NCI-H82 (cell line): ENCODE measurements at regions not wholly inside any gene's neighbourhood (a gene's known extent, or its start where the extent isn't known, plus 50 kb on each side); places are given as distances from the start of the nearest gene placed in this dataset.
"Not testable (repeated sequence)": the region's sequence is repeated elsewhere in the genome, so short reads cannot be mapped to it uniquely, and the experiment has no call there.

Experiments used
- DNase-seq: peaks from one replicate; lab custom pipeline; 2025; lab: John Stamatoyannopoulos, UW

GRCh38 chr7:26078437-26079336 is 73.3 kb upstream of the NFE2L3 start:
- DNase-seq, result peak; percentile 99

DNA sequence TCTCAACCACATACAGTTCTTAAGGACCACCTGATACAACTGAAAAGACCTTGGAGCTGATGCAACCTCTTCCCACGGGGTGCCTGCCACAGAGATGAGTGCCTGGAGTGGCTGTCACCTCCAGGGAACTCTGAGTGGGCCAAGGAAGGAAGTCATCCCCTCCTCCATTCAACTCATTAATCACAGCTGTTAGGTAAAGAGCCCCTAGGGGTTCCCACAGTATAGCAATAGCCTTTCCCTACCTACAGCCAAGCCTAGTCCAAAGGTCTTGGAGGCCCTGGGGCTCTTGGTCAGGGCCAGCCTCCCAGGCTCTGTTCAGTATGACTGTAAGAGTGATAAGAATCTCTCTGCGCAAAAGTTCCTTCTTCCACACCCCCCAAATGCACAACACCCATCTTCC is 70.4 kb upstream of the NFE2L3 start:
- DNase-seq, result peak; percentile 72

- peak; percentile 87 for DNase-seq
Observed at GRCh38 chr7:26083113-26083512, 68.9 kb upstream of the NFE2L3 start.

- DNase-seq, result no peak
Observed at GRCh38 chr7:26084418-26084817, 67.6 kb upstream of the NFE2L3 start.

GRCh38 chr7:26085771-26086170 is 66.2 kb upstream of the NFE2L3 start:
- no peak for DNase-seq

DNA sequence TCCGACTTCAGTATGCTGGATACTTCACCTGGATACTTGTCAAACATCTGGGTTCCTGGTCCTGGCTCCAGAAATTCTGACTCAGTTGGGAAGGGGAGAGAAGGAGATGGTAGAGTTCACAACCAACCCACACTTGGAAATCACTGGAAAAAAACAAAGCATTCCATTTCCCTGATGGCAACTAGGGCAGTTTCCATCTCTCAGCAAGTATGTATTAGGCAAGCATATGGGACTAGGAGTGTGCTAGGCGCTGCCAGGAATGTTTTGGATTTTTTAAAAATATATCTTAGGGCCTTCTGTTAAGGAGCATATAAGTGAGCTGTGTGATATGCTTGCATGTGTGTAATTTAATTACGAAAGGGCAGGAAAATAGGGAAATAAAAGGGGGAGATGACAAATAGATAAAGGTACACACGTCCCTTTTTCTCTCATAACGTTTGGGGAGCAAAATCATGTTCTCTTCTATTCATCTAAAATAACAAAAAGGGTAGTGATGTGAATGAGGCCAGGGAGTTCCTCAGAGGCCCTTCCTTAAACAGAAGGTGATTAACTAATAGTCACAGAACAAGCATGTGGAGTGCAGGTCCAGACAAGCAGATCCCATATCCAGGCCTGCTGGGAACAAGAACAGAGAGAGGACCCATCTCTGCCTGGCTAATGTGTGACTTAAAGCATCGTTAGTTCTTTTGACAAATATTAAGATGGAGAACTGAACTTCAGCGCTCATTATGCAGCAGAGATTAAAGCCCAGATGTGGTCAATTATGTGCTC is 64.5 kb upstream of the NFE2L3 start:
- peak; percentile 69 for DNase-seq

DNA sequence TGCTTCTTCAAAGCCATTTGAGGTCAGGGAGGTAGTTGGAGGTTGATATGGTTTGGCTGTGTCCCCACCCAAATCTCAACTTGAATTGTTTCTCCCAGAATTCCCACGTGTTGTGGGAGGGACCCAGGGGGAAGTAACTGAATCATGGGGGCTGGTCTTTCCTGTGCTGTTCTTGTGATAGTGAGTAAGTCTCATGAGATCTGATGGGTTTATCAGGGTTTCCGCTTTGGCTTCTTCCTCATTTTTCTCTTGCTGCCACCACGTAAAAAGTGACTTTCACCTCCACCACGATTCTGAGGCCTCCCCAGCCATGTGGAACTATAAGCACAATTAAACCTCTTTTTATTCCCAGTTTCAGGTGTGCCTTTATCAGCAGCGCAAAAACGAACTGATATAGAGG is 62.5 kb upstream of the NFE2L3 start:
- DNase-seq, result not testable (repeated sequence)

DNA sequence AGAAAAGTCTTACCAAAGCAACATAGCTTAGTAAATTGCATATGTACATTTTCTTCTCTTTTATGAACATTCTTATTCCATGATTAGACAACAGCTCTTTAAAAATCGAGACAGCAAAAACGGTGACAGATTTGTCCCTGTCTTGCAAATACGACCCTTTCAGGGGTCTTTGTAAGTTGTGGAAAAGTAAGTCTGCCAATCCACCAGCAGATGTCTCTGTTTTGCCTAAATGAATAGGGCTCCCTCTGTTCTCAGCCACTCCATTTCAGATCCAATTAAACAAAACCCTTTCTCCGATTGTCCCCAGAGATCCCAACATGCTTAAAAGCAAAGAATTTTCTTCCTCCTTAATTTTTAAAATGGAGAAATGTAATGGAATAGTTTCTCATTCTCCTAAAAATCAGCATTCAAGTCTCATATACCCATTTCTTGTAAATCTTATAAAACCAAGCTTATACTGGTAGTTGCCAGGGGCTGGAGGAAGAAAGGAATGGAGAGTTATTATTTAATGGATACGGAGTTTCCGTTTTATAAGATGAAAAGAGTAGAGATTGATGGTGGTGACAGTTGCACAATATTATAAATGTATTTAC is 61.0 kb upstream of the NFE2L3 start:
- DNase-seq, result peak; percentile 93

- DNase-seq, result peak; percentile 68
Observed at GRCh38 chr7:26091933-26092332, 60.1 kb upstream of the NFE2L3 start.

- DNase-seq, result no peak
Observed at GRCh38 chr7:26093023-26093422, 59.0 kb upstream of the NFE2L3 start.

DNA sequence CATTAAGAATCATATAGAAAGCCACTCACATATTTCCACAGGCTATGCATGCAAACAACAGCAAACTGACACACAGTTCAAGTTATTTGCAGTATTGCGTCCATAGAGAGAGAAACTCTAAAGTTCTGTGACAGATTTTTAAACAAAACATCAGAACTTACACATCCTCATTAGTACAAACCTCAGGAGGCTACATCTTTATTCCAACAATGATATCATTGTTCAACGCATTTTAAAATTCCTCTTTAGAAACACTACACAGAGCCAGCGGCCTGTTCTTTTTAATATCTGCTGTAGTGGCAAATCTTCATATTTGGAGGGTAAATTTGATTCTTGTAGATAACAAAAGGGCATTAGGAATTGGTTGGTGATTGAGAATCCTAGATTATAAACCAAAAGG is 55.9 kb upstream of the NFE2L3 start:
- DNase-seq, result no peak

- DNase-seq, result no peak
Observed at GRCh38 chr7:26097837-26098668, 53.9 kb upstream of the NFE2L3 start.

DNA sequence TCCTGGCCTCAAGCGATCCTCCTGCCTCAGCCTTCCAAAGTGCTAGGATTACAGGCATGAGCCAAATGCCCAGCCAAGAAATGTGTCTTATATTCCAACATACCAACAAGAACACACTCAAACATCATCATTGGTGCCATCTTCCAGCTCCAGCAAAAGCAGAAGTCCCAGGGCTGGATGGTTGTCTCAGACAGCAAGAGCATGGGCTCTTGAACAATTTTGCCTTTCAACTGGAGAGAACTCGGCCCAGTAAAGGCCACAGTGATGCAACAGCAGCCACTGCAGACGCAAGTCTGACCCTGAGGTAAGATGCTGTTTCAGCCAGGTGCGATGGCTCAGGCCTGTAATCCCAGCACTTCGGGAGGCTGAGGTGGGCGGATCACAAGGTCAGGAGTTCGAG is 52.8 kb upstream of the NFE2L3 start:
- no peak for DNase-seq

GRCh38 chr7:26100406-26101339 is 51.3 kb upstream of the NFE2L3 start:
- peak; percentile 31 for DNase-seq

- peak; percentile 98 for DNase-seq
Observed at GRCh38 chr7:26101361-26102151, 50.4 kb upstream of the NFE2L3 start.

- DNase-seq, result no peak
Observed at GRCh38 chr7:26102176-26102575, 49.8 kb upstream of the NFE2L3 start.
